ENCODE measurements at regions not wholly inside any gene's neighbourhood (a gene's known extent, or its start where the extent isn't known, plus 50 kb on each side); places are given as distances from the start of the nearest gene placed in this dataset.

GRCh38 chr2:139281124-139281523 lies 500.9 kb upstream of the NXPH2 start:
- TF ChIP-seq CTCF (IDR thresholded peaks at IDR 0.05; ENCODE audit: low read length) (no peak), EZH2 (IDR thresholded peaks at IDR 0.05; ENCODE audit: borderline replicate concordance, low read length) (no peak)

Data from OCI-LY1 (cell line).